Fibroblast of lung (primary cell): ENCODE measurements at regions not wholly inside any gene's neighbourhood (a gene's known extent, or its start where the extent isn't known, plus 50 kb on each side); places are given as distances from the start of the nearest gene placed in this dataset.

ENCODE experiments used
- DNase-seq, 2 donors: peaks; one replicate each; pipeline versions ENCODE4 v3.0.0 to v3.0.0-alpha.2; 2010; ENCODE audit warnings: low read depth in 2 of 2
- H2AFZ ChIP-seq: 2 replicates; pipeline ENCODE4 v1.5.1; 2012; ENCODE audit warnings: low read length, control low read depth, inconsistent platforms
- H3K27ac ChIP-seq: 2 replicates; pipeline ENCODE4 v1.5.1; 2011; ENCODE audit warnings: low read length, control low read depth; ENCODE audit not compliant: insufficient read depth
- H3K27me3 ChIP-seq: 2 replicates; pipeline ENCODE4 v1.5.1; 2011; ENCODE audit warnings: mild to moderate bottlenecking, low read length; ENCODE audit not compliant: control insufficient read depth, insufficient read depth
- H3K36me3 ChIP-seq: 2 replicates; pipeline ENCODE4 v1.5.1; 2011; ENCODE audit warnings: low read length; ENCODE audit not compliant: control insufficient read depth, insufficient read depth
- H3K4me1 ChIP-seq: 2 replicates; pipeline ENCODE4 v1.5.1; 2011; ENCODE audit warnings: low read length; ENCODE audit not compliant: control insufficient read depth, insufficient read depth; ENCODE audit errors: extremely low read depth
- H3K4me2 ChIP-seq: 2 replicates; pipeline ENCODE4 v1.5.1; 2011; ENCODE audit warnings: low read length, control low read depth; ENCODE audit not compliant: insufficient read depth; ENCODE audit errors: extremely low read depth
- H3K4me3 ChIP-seq, 4 experiments: fragments of 200-600 bp in 1 of 4; sonication (generic) in 1 of 4; replicated peaks in 1 of 4; 2 replicates each; pipeline ENCODE4 v1.5.1; 2011 to 2016; ENCODE audit warnings: low read length in 4 of 4, low read depth in 3 of 4, mild to moderate bottlenecking in 3 of 4, control low read depth in 2 of 4, inconsistent platforms in 1 of 4, mixed read lengths in 1 of 4; ENCODE audit not compliant: insufficient read depth in 1 of 4; ENCODE audit errors: control extremely low read depth in 1 of 4
- H3K79me2 ChIP-seq: 2 replicates; pipeline ENCODE4 v1.5.1; 2012; ENCODE audit warnings: mild to moderate bottlenecking, low read length, inconsistent platforms; ENCODE audit not compliant: control insufficient read depth, insufficient read depth
- H3K9ac ChIP-seq: 2 replicates; pipeline ENCODE4 v1.5.1; 2011; ENCODE audit warnings: mild to moderate bottlenecking, low read length, control low read depth; ENCODE audit not compliant: insufficient read depth
- H3K9me3 ChIP-seq: 2 replicates; pipeline ENCODE4 v1.5.1; 2012; ENCODE audit warnings: low read depth, low read length; ENCODE audit not compliant: control insufficient read depth, insufficient read depth
- H4K20me1 ChIP-seq: 2 replicates; pipeline ENCODE4 v1.5.1; 2011; ENCODE audit warnings: low read length; ENCODE audit not compliant: control insufficient read depth, insufficient read depth; ENCODE audit errors: extremely low read depth
- EZH2 ChIP-seq: IDR thresholded peaks from 2 replicates; pipeline ENCODE4 v1.5.1; 2012; ENCODE audit warnings: low read length, control low read depth, mild to moderate bottlenecking; ENCODE audit errors: missing control alignments
- TF ChIP-seq, protein P1 (sequence below), 2 donors: IDR thresholded peaks in 1 of 2; conservative IDR thresholded peaks in 1 of 2; 1 replicate in 1 of 2; 2 replicates in 1 of 2; pipeline ENCODE4 v1.5.1; 2011 to 2012; ENCODE audit warnings: low read length in 2 of 2, control low read depth in 1 of 2, inconsistent platforms in 1 of 2, low read depth in 1 of 2, mild to moderate bottlenecking in 1 of 2

DNA sequence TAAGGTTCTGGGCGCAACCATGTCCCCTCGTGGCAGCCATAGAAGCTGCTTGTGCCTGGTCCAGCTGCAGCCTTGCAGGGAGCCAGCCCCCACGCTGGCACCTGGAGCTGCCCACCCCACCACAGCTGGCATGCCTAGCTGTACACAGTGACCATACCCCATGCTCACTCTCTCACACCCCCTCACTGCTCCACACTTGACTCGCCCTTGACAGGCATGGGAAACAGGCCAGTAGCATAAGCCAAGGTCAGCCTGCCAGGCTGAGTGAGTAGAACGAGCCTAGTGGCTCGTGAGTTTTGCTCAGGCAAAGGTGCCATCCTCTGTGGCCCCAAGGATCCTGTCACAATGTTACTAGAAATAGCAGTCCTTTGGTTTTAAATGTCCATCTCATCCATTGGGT is 52.7 kb upstream of the CADM2 start:
- Histone ChIP-seq H3K9me3 (no peaks in the 10 kb centered on the region), H3K9ac (no peak overlapping the region), H4K20me1 (no peaks in the 10 kb centered on the region), H2AFZ (no peak overlapping the region), H3K4me1 (no peaks in the 10 kb centered on the region), H3K36me3 (no peaks in the 10 kb centered on the region), H3K4me3 (no peak overlapping the region), H3K79me2 (no peaks in the 10 kb centered on the region), H3K4me2 (no peak overlapping the region), H3K27me3 (no peaks in the 10 kb centered on the region), H3K27ac (no peak overlapping the region)
- TF ChIP-seq, protein P1, sequence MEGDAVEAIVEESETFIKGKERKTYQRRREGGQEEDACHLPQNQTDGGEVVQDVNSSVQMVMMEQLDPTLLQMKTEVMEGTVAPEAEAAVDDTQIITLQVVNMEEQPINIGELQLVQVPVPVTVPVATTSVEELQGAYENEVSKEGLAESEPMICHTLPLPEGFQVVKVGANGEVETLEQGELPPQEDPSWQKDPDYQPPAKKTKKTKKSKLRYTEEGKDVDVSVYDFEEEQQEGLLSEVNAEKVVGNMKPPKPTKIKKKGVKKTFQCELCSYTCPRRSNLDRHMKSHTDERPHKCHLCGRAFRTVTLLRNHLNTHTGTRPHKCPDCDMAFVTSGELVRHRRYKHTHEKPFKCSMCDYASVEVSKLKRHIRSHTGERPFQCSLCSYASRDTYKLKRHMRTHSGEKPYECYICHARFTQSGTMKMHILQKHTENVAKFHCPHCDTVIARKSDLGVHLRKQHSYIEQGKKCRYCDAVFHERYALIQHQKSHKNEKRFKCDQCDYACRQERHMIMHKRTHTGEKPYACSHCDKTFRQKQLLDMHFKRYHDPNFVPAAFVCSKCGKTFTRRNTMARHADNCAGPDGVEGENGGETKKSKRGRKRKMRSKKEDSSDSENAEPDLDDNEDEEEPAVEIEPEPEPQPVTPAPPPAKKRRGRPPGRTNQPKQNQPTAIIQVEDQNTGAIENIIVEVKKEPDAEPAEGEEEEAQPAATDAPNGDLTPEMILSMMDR (conservative IDR thresholded peaks at IDR 0.05 in 1 of 2, IDR thresholded peaks at IDR 0.05 in 1 of 2; ENCODE audit: low read depth in 1 of 2, low read length in 2 of 2) = no peak
- TF ChIP-seq EZH2 = no peak
- no peak for DNase-seq
